GM13977 (cell line): ENCODE measurements at regions not wholly inside any gene's neighbourhood (a gene's known extent, or its start where the extent isn't known, plus 50 kb on each side); places are given as distances from the start of the nearest gene placed in this dataset.

Experiments used
- DNase-seq: peaks from one replicate; pipeline ENCODE4 v3.0.0; 2012; ENCODE audit warnings: low spot score
- in situ Hi-C: fragments of 300-500 bp; cut with MboI; formaldehyde crosslinking; loops from one replicate; pipeline ENCODE4 v1.12.0; 2022; ENCODE audit warnings: low sequenced_read_pairs, low pct_unique_long_range_greater_than_20kb, mixed read lengths, inconsistent platforms; ENCODE audit not compliant: unreplicated experiment
- TF ChIP-seq, protein P1 (sequence below): IDR thresholded peaks from 2 replicates; pipeline ENCODE4 v1.5.1; 2012; ENCODE audit warnings: mild to moderate bottlenecking, control low read depth; ENCODE audit not compliant: insufficient read depth; ENCODE audit errors: extremely low read depth, missing control alignments

GRCh38 chr2:236940916-236941520 is 144.7 kb upstream of the COPS8 start:
- in situ Hi-C loops: no loop called here
- TF ChIP-seq, protein P1, sequence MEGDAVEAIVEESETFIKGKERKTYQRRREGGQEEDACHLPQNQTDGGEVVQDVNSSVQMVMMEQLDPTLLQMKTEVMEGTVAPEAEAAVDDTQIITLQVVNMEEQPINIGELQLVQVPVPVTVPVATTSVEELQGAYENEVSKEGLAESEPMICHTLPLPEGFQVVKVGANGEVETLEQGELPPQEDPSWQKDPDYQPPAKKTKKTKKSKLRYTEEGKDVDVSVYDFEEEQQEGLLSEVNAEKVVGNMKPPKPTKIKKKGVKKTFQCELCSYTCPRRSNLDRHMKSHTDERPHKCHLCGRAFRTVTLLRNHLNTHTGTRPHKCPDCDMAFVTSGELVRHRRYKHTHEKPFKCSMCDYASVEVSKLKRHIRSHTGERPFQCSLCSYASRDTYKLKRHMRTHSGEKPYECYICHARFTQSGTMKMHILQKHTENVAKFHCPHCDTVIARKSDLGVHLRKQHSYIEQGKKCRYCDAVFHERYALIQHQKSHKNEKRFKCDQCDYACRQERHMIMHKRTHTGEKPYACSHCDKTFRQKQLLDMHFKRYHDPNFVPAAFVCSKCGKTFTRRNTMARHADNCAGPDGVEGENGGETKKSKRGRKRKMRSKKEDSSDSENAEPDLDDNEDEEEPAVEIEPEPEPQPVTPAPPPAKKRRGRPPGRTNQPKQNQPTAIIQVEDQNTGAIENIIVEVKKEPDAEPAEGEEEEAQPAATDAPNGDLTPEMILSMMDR: no peak
- no peak for DNase-seq

GRCh38 chr2:236941551-236941950 is 144.1 kb upstream of the COPS8 start:
- DNase-seq: no peak
- TF ChIP-seq, protein P1: no peak
- in situ Hi-C loops: no loop called here

DNA sequence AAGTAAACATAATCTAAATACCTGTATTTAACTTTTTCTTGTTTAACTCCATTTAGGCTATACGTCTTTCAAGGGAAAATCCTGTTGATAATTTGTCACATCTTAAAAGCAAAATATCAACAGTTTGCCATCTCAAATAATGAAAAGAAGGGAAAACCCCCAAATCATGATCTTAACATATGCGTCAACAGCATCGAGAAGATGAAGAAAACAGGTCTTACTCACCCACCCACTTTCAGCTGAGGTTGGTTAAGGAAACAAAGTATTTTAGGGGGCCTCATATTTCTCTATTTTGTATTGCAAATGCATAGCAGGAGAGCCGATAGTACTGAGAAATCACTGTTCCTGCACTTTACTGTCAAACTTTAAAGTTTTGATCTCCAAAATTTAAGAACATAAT is 143.1 kb upstream of the COPS8 start:
- in situ Hi-C loops: no loop called here
- DNase-seq: peak; percentile 36
- TF ChIP-seq, protein P1: no peak

DNA sequence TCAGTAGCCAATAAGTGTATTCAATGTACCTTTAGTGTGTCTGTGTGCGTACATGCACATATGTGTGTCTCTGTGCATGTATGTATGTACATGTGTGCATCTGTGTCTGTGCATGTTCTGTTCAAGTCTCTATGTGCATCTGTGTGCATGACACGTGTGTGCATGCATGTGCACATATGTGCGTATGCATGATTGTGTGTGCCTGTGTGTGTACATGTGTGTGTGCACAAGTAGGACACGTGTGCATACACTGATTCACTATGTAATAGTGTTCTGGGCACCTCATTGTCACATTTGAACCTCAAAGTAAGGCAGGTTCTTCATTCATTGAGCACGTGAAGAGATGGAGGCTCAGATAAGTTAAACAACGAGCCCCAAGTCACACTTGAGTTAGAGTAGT is 142.6 kb upstream of the COPS8 start:
- no peak for DNase-seq
- in situ Hi-C loops: no loop called here
- TF ChIP-seq, protein P1: no peak

GRCh38 chr2:236943841-236944513 is 141.7 kb upstream of the COPS8 start:
- DNase-seq: no peak
- TF ChIP-seq, protein P1: no peak
- in situ Hi-C loops: no loop called here

GRCh38 chr2:236944561-236944960 is 141.1 kb upstream of the COPS8 start:
- DNase-seq: no peak
- TF ChIP-seq, protein P1: no peak
- in situ Hi-C loops: no loop called here
